Activated T-cell treated with anti-CD3 and anti-CD28 coated beads for 24 hours (primary cell): ENCODE measurements at regions not wholly inside any gene's neighbourhood (a gene's known extent, or its start where the extent isn't known, plus 50 kb on each side); places are given as distances from the start of the nearest gene placed in this dataset.

Source experiments
- DNase-seq: peaks from one replicate; pipeline ENCODE4 v3.0.0-alpha.2; 2020; ENCODE audit warnings: low read depth

DNA sequence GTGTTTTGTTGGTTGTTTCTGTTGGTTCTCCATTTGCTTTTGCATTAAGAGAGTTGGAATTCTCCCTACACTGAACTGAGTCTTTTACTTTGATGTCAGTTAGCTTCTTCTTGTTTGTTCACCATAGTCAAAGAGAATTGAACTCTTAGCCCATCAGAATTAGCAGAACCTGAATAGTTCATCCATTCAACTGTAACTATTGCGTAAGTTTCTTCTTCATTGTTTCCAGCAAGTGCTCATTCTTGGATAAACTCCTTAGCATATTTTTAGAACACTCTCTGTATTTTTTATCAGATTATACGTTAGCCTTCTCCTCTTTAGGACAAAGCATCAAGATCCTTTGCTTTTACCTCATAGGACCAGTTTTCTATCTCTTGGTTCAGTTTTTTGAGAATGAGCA, 128.4 kb upstream of the RAB11FIP2 start:
- DNase-seq = no peak

DNA sequence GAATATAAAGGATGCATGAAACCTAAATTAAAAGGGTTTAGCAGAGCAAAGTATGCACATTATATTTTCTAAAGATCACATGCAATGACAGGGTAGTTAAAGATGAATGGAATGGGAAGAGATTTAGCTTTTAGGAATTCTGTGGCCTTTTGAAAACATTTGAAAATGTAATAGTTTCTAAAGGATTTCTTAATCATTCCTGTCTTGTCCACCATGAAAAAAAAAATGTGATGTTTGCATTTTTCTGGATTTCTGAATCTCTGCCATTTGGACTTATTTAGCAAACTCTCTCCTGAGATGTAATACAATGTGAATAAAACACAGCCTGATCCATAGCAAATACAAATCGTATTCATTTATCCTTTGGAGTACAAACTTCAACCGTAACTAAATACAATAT, 126.6 kb upstream of the RAB11FIP2 start:
- DNase-seq = no peak

DNA sequence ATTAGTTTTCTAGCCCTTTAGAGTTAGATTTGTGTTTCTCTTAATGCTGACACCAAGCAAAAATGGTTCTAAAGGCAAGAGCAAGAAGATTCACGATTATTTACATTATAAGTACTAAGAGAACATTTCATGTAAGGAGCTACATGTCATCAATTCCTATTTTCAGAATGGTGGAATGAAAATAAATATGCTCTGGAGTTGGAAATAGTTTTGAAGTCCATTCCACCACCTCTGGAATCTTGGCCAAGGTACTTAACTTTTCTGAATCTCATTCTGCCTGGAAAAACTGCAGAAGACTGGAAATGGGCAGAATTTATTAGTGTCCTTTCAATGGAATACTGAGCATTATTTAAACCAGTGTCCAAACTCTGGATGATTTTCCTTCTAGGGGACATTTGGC, 125.1 kb upstream of the RAB11FIP2 start:
- no peak for DNase-seq

DNA sequence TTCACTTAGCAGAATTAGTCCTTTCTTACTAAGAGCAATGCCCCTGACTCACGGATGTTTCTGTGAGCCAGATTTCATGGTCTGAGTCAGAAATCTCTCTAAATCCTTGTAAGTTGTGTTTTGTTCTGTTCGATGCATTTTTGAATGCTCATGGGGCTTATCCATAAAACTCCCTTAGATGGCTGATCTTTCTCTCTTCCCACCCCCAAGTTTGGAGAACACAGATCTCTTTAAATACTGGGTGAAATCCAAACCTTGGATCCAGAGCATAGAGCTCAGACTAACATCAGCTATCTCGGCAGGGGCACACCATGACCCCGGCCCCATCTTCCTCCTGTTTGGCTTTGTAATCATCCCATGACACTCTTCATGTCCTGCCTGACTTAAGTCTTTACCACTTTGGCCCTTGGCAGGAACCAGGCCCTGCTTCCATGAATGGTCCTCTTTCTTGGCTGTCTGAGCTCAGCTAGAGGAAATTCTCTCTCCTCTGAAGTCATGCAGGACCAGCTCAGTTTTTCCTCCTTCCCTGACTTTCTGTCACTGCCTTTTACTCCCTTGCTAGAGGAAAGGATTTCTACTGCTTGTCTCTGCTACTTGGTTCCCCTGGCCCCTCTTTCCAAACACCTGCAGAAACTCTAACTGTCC, 120.4 kb upstream of the RAB11FIP2 start:
- no peak for DNase-seq

DNA sequence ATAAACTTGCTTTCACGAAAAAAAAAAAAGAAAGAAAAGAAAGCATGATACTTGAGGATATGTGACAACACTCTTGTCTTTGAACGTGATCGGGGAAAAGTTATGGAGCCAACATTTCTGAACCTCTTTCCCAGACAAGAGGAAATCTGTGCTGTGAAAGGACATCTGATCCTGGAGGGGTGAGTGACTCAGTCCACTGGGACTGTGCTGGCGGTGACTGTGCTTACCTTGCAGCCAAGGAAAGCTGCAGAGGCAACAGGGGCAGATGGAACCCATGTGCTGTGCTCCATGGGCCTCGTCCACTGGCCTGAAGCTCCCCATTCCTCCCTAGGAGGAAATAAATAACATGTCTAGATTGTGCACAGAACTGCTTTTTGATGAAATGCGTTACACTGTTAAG, 116.5 kb upstream of the RAB11FIP2 start:
- no peak for DNase-seq

DNA sequence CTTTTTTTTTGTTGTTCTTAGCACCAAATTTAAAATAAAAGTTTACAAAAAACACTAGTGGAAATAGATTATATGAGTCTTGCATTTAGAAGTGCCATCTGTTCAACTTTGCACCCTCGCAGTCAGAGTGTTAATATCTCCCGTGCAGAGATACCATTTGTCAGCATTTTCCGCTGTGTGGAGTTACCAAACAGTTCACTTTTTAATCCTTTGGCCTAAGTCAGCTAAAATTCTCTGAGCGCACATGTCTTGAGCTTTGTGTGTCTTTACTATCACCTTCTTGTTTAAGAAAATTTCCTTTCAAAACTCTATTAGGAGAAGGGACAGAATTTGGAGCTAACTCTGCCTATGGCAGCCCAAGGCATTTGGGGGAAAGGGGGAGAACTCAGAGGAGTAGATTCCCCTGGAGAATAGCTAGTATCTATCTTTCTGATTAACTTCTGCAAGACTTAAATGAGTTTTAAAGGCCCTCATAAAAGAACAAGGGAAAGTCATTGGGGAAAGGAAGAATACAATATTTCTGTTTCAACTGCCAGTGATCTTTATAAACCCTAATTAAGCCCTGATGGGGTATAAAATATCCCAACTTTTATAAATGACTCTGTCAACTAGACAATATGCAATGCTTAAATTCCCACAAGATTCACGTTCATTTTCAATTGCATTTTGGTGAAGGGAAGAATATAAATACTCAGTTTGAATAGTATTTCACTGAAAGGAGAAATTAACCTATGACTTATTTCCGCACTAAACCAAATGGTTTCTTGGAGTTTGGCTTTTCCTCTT, 114.9 kb upstream of the RAB11FIP2 start:
- no peak for DNase-seq

DNA sequence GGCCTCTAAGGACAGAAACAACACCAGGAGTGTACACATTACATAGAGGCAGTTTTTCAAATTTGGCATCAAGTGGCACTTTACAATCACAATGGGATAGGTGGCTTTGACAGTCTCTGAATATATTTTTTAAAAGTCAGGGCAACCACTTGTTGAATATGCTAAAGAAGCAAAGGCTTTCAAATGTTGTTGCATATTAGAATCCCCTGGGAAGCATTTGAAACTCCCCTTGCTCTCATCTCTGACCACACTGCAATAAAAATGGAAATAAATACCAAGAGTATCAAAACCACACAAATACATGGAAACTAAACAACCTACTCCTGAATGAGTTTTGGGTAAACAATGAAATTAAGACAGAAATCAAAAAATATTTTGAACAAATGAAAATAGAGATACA, 106.5 kb upstream of the RAB11FIP2 start:
- DNase-seq = no peak

DNA sequence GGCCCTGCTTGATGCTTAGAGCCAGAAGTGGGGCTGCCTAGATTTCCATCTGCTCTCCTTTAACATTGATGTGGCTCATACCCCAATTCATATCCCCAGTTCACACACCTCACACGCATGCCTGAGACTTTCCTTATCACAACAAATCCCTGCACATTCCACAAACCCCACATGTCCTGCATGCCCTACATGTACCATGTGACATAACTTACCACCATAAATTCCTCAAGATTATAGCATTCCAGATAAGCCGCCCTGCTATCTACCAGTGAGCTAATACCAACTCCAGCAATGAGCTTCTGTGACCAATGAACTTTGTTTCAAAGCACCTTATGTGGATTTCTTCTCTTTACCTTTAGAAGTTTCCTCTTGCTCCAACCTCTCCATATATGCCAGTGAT, 104.7 kb upstream of the RAB11FIP2 start:
- no peak for DNase-seq

DNA sequence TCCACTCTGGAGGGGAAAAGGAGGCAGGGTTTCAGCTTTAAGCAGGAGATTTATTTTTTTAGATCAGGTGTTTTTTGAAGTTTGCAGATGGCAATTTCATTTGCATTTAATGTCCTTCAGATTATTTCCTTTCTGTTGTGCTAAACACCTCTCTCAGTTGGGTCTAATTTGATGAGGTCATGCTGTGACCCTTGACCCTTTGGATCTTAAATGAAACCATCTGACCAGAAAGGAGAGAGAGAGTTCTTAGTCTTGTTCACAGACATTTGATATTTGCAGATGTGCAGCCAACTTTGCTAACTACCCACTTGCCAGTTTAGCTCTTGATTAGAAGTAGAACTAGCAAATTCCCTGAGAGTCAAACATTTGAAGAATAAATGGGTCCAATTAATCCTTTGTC, 101.5 kb upstream of the RAB11FIP2 start:
- DNase-seq = no peak

DNA sequence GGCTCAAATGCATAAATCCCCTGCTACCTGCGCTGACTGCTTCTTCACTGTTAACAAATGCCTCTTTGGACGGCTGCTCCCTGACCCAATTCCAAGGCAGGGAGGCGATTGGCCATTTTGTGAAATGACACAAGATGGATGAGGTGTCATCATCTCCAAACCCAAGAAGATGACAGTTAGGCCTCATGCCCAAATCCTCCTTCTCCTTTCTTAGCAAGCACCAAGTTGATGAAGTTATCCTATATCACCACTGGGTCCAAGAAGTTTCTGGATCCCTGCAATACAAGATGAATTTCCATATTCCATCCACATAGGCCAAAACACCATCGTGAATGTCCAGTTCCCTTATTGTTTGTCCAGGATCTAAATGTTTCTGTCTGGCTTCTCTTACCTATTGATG, 98.5 kb upstream of the RAB11FIP2 start:
- DNase-seq = no peak

DNA sequence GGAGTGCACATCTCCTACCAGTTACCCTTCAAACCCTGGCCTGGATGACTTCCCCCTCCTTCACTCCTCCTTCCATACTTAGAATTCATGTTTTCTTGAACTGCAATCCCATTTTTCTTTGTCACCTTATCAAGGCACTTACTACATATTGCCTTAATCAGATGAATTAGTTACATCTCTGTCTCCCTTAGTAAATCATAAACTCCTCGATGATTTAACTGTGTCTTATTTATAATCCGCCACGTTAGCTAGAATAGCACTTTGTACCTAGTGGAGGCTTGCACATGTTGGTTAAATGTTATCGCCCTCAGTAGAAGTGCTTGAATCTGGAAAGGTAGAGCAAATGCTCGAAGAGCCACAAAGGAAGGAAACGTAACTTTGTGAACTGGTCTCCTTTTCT, 94.7 kb upstream of the RAB11FIP2 start:
- DNase-seq = no peak

DNA sequence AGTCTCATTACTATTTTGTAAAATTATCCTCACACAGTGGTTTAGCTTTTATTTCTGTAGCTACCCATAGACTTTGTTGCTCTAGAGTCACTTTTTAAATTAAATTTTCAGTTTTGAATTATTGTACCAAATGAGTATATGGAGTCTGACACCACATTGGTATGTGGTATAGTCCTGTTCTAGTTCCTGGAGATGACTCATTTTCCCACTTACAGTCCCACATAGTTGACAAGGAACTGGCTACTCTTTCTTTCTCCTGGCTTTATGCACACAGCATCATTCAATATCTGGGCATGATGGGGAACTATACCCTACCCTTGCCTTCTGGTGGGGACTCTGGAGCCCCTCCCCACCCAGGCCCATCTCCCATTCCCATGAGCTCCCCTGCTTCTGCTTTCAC, 92.6 kb upstream of the RAB11FIP2 start:
- DNase-seq = no peak

DNA sequence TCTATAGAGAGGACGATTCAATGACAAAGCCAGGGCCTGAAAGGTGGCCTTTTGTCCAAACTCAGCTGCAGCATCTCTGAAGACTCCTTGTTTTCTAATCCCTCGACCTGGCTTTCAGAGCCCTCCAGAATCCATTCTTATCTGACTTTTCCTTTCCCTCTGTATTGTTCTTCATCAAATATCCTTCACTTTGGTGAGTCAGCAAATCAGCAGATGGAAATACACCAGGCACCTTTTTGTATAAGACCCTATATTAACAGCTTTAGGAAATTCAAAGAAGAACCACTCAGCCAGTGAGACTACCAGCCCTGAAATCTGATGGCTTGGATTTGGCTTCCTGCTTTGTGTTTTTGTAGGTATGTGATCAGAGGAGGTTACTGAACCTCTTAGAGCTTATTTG, 81.9 kb upstream of the RAB11FIP2 start:
- no peak for DNase-seq

DNA sequence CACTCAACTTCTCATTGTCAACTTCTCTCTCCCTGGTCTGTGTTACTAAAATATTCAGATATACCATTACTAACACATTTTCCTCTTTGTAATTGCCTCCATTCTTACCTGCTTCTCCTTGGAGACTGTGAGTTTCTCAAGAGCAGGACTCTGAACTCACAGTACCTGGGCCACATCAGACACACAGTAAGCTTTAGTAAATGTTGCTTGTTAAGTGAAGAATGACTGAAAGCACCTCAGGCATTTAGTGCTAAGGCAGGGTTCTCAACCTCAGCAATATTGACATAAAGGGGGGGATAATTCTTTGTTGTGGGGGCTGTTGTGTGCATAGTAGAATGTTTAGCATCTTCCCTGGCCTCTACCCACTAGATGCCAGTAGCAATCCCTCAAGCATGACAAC, 72.0 kb upstream of the RAB11FIP2 start:
- DNase-seq = no peak

DNA sequence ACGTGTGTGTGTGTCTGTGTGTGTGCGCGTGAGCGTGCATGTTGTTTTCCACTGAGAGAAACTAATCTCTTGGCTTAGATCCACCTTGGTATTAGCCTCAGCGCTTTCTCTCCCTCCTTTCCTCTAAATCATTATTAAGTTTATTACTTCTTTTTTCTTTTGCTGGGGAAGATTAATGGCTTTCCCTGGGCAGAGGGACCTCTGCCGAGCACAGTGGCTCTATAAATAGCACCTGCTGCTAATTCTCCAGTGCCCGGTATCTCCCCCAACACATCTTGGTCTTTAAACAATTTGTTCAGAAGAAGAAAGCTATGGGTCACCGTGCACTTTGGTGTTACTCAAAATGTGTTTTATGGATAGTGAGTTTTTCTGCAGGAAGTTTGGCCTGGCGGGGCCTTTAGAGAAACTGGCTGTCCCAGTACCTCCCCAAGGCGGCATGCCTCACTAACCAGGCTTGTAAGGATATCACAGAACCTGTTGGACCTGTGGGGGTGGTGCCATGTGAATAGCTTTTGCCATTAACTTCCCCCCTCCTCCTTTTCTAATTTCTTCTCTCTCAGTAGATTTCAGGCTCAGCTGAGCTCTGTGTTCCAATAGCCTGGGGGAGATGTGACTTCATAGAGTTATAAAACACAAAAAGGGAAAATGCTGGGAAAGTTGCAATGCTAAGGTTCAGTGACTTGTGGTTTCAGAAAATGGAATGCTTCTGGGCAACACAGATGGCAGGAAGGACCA, 70.1 kb upstream of the RAB11FIP2 start:
- DNase-seq = no peak

DNA sequence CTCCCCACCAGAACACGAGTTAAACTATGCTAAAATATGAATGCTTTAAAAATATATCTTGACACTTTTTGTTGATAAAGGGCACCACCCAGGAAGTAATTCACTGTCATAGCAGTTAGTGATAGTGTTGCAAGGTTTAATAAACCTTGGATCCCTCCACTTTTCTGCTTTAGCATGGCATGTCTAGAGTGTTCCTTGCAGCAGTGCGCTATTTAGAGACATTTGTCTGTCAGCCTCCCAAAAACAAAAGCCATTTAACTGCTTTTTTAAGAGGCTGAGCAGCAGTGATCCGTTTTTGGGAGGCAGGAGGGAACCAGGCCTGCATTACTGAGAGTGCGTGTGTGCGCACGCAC, 69.6 kb upstream of the RAB11FIP2 start:
- no peak for DNase-seq

DNA sequence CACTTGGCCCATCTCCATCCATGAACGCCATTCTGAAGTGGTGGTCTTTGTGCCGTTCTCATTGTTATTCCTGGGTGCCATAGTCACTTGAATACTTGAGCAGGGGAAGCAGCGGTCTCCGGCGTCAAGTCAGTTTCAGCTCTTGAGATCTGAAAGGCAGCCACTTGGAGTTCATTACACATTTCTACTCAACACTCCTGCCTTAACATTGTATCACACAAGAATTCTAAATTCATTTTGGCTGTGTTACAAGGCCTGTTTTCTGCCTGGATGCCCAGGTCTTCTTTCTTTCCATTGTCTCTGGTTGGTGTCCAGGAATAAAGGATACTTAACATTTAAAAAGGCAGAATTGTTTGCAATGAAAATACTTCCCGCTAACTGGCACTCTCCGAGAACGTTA, 69.0 kb upstream of the RAB11FIP2 start:
- no peak for DNase-seq

DNA sequence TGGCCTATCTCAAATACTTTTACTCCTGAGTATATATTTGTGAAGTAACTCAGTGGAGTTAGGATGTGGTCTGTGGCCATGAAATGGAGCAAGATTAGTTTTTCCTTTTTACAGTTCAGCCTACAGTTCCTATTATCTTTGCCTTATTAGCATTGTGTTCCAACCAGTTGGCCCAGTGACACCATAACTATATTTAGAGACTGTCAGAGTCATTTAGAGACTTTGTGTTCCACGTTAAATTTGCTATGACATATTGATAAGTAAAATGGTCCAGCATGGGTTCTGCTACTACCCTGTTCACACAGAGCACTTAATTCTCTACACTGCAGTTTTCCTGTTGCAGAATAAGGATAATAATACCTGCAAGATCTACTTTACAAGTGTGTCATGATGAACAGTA, 68.3 kb upstream of the RAB11FIP2 start:
- no peak for DNase-seq

DNA sequence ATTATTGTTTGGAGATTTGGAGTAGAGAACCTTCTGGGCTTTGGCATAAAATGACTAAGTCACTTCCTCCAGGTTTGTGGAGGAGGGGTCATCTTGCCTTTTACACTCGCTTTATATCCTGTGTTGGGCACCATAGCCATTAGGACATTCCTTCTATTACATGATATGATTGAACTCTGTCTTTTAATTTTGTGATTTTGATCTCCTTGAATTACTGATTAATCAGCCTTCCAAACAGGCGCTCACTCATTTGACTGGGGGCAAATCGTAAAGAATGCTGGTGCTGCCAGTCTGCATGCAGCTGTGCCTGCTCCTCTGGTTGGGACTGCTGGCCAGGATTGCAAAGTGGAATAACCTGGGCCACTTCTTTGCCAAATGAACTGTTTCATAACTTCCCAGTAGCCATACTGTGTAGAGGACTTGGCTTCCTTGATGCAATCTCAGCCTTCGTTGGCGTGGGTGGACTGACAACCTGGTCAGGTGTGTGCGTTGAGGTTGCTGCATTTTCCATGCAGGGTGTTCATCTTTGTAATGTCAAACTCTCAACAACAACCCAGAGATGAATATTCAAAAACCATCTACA, 65.9 kb upstream of the RAB11FIP2 start:
- DNase-seq = no peak

DNA sequence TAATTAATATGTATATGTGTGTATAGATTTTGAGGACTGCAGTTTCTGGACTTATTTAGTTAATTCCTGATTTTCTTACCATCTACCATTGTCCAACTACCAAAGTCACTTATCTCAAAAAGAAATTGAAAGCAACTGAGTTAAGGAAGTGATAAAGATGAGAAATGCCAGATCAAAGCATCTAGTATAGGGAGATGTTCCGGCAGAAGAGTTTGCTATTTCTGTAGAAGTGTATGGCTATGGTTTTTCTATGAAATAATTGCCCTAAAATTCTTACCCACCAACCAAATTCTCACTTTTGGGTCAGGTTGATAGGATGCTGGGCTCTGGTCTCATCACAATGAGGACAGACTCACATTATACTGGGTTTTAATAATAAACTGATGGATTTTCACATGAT, 64.0 kb upstream of the RAB11FIP2 start:
- no peak for DNase-seq

DNA sequence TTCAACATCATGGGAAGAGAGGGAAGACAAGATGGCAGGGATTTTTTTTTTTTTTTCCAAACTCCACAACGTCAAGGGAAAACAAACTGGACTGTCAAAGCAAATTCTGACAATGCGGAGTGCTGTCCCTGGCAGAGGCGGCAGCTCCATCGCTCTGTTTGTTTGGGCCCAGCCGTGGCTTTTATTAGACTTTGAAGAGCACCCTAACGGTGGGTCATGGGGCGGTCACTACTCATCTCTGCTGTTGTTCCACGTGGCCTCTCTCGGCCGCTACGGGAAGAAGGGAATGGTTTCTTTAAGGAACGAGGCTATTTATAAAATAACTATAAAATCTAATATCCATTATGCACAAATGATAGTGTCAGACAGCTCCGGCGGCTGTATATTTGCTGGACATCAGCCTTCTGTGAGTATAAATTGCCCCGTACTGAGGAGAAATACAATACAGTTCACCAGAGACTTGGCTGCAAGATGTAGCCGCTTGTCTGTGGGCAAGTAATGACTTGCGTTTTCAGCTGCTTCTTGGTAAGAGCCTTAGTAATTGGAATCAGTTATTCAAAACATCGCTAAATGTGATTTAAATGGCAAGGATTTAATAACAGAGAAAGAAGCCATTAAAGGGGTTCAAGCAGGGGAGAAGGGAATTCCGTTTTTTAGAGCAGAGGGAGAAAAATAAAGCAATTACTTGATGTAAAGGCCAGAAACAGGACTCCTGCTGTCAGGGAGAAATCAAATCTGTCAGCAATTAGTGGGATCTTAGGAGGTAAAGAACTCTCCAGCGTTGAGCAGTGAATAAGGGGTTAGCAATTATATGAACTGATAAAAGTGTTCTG, 61.7 kb upstream of the RAB11FIP2 start:
- DNase-seq = no peak

DNA sequence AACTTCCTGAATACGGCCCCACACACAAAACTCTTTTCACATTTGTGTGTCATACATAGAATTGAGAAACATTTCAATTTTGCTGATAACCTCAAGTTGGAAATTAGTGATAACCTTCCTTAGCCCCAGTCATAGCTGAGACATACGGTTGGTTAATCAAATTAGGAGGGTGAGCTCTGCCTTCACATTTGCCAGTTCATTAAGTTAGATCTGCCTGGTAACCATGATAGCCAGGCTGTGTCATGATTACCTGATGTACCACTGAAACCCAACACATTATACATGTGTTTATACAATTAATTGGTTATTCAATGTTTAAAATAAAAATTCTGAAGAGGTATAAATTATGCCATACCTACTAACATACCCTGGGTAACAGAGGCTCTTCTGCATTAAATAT, 60.8 kb upstream of the RAB11FIP2 start:
- no peak for DNase-seq
